Liver (tissue), 7 donors: ENCODE measurements at regions not wholly inside any gene's neighbourhood (a gene's known extent, or its start where the extent isn't known, plus 50 kb on each side); places are given as distances from the start of the nearest gene placed in this dataset.

ENCODE experiments used
- DNase-seq: peaks from one replicate; pipeline ENCODE4 v3.0.0-alpha.2; 2017; ENCODE audit warnings: low spot score
- H3K27ac ChIP-seq, 2 donors: one replicate each; pipeline ENCODE4 v1.7.0; 2013; ENCODE audit warnings: inconsistent platforms in 2 of 2, low read length in 2 of 2, control low read depth in 1 of 2, low read depth in 1 of 2, mild to moderate bottlenecking in 1 of 2
- H3K27me3 ChIP-seq, 4 donors: one replicate each; pipeline versions ENCODE4 v1.6.1 to v1.7.0; 2013; ENCODE audit warnings: low read length in 3 of 4, inconsistent platforms in 1 of 4, mild to moderate bottlenecking in 1 of 4, moderate library complexity in 1 of 4; ENCODE audit not compliant: control insufficient read depth in 4 of 4, insufficient read depth in 4 of 4
- H3K36me3 ChIP-seq, 4 donors: one replicate each; pipeline versions ENCODE4 v1.6.1 to v1.7.0; 2013; ENCODE audit warnings: low read length in 3 of 4, mild to moderate bottlenecking in 3 of 4, low read depth in 1 of 4, moderate library complexity in 1 of 4; ENCODE audit not compliant: control insufficient read depth in 4 of 4, insufficient read depth in 3 of 4
- H3K4me1 ChIP-seq, 4 donors: one replicate each; pipeline versions ENCODE4 v1.6.1 to v1.7.0; 2013; ENCODE audit warnings: low read length in 3 of 4, mild to moderate bottlenecking in 3 of 4, moderate library complexity in 1 of 4; ENCODE audit not compliant: control insufficient read depth in 4 of 4, insufficient read depth in 4 of 4
- H3K4me3 ChIP-seq, 3 donors: one replicate each; pipeline versions ENCODE4 v1.6.1 to v1.7.0; 2013; ENCODE audit warnings: low read length in 3 of 3, control low read depth in 1 of 3, low read depth in 1 of 3, mild to moderate bottlenecking in 1 of 3
- H3K9ac ChIP-seq, 2 donors: one replicate each; pipeline ENCODE4 v1.7.0; 2013; ENCODE audit warnings: low read length in 2 of 2, mild to moderate bottlenecking in 2 of 2, moderate library complexity in 2 of 2, control low read depth in 1 of 2, low read depth in 1 of 2
- H3K9me3 ChIP-seq, 4 donors: one replicate each; pipeline versions ENCODE4 v1.6.1 to v1.7.0; 2013; ENCODE audit warnings: low read length in 3 of 4; ENCODE audit not compliant: control insufficient read depth in 4 of 4
- ATF3 ChIP-seq: IDR thresholded peaks from 2 replicates; pipeline ENCODE4 v1.6.1; 2016; ENCODE audit warnings: antibody characterized with exemption
- EGR1 ChIP-seq, 2 donors: IDR thresholded peaks; 2 replicates each; pipeline ENCODE4 v1.6.1; 2016 to 2018; ENCODE audit warnings: antibody characterized with exemption in 2 of 2, low read depth in 2 of 2
- FOXA2 ChIP-seq: IDR thresholded peaks from 2 replicates; pipeline ENCODE4 v1.6.1; 2016; ENCODE audit warnings: antibody characterized with exemption
- HNF4A ChIP-seq, 2 donors: conservative IDR thresholded peaks; 2 replicates each; pipeline ENCODE4 v1.6.1; 2016; ENCODE audit warnings: antibody characterized with exemption in 2 of 2, mild to moderate bottlenecking in 2 of 2
- HNF4G ChIP-seq: IDR thresholded peaks from 2 replicates; pipeline ENCODE4 v1.6.1; 2016; ENCODE audit warnings: antibody characterized with exemption
- JUND ChIP-seq, 2 donors: IDR thresholded peaks; 2 replicates each; pipeline ENCODE4 v1.6.1; 2016; ENCODE audit warnings: antibody characterized with exemption in 2 of 2
- MAX ChIP-seq: IDR thresholded peaks from 2 replicates; pipeline ENCODE4 v1.6.1; 2016; ENCODE audit warnings: antibody characterized with exemption
- RAD21 ChIP-seq, 2 donors: IDR thresholded peaks; 2 replicates each; pipeline ENCODE4 v1.6.1; 2016; ENCODE audit warnings: antibody characterized with exemption in 2 of 2, mild to moderate bottlenecking in 2 of 2
- REST ChIP-seq: IDR thresholded peaks from 2 replicates; pipeline ENCODE4 v1.6.1; 2016; ENCODE audit warnings: antibody characterized with exemption, mild to moderate bottlenecking
- RXRA ChIP-seq, 2 donors: IDR thresholded peaks; 2 replicates each; pipeline ENCODE4 v1.6.1; 2017 to 2018; ENCODE audit warnings: antibody characterized with exemption in 2 of 2, mild to moderate bottlenecking in 1 of 2
- TAF1 ChIP-seq: conservative IDR thresholded peaks from 2 replicates; pipeline ENCODE4 v1.6.1; 2016; ENCODE audit warnings: antibody characterized with exemption, mild to moderate bottlenecking
- ZBTB33 ChIP-seq: IDR thresholded peaks from 2 replicates; pipeline ENCODE4 v1.6.1; 2016; ENCODE audit warnings: antibody characterized with exemption
- WGBS: extraction: QIAGEN DNeasy Blood & Tissue Kit; methylation state at CpG from one replicate; pipeline ENCODE4 v1.1.7; 2013; 5-methylcytosine and 5-hydroxymethylcytosine counted together
- donor health status: healthy.
- donor health status: healthy.
- donor health status: healthy.
- donor health status: healthy.

DNA sequence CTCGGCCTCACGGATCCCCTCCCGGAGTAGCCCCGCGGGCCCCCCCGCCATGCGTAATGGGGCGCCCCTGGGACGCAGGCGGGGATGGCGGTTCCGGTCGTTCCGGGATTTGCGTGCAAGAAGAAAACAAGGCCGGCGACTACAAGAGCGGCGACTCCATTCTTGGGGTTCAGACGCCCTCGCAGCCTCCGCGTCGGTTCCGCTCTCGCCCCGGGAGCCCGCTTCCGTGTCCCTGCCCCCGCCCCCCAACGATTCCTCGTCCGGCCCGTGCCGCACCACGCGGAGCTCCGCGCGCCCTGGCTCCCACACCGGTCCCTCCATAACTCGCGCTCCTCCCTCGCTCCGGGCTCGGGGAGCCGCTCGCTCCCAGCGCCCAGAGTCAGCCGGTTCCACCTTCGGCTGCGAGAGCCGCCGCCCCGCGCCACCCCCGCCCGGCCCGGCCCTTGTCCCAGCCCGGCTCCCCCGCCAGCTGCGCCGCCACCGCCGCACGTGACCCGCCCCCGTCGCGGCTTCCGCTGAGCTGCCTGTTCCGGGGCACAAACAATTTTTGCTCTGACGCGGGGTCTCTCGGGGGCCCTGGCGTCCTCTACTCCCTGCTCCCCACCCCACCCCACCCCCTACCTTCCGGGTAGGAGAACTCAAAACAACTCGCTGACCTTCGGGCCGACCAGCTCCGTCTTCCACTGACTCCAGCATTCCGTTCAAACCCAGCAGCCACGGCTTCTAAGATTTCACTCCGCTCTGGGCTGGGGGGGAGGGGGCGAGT, 78.8 kb upstream of the BCOR start:
- DNase-seq = peak; percentile 62
- peaks cover 12 to 38% (median 23%) of the 10 kb centered on the region in 4 donors for H3K4me1 ChIP-seq
- WGBS = under 1% methylated on average over 85 of the region's 85 CpGs

GRCh38 chrX:40175511-40176350, 78.0 kb upstream of the BCOR start:
- peak overlapping the region; percentile 59 to 74 (median 66) for H3K4me3 ChIP-seq
- H3K4me1 ChIP-seq = peaks cover 14 to 41% (median 23%) of the 10 kb centered on the region in 4 donors
- H3K27me3 ChIP-seq = no peaks in the 10 kb centered on the region
- DNase-seq = peak; percentile 58
- no peaks in the 10 kb centered on the region for H3K9me3 ChIP-seq
- WGBS = under 1% methylated on average over 74 of the region's 74 CpGs
- H3K36me3 ChIP-seq = no peaks in the 10 kb centered on the region
- peak overlapping the region; percentile 94 to 97 for H3K27ac ChIP-seq
- H3K9ac ChIP-seq = peak overlapping the region; percentile 54 to 74
- TF ChIP-seq ZBTB33 (no peak), REST (no peak), ATF3 (no peak), RAD21 (IDR thresholded peaks at IDR 0.05) (no peak), FOXA2 (no peak), HNF4G (no peak), RXRA (IDR thresholded peaks at IDR 0.05) (peak in 1 of 2 donors; percentile 7), JUND (IDR thresholded peaks at IDR 0.05) (no peak), HNF4A (conservative IDR thresholded peaks at IDR 0.05) (no peak), TAF1 (no peak)

More for the DNA sequence above, 78.8 kb upstream of the BCOR start:
- Histone ChIP-seq H3K36me3 (no peaks in the 10 kb centered on the region), H3K9ac (peak overlapping the region; percentile 54 to 74), H3K27ac (peak overlapping the region; percentile 94 to 97), H3K9me3 (no peaks in the 10 kb centered on the region), H3K27me3 (no peaks in the 10 kb centered on the region), H3K4me3 (peak overlapping the region; percentile 59 to 74 (median 66))
- TF ChIP-seq REST (no peak), FOXA2 (no peak), EGR1 (IDR thresholded peaks at IDR 0.05; ENCODE audit: low read depth in 2 of 2) (peak in 1 of 2 donors; percentile 34), MAX (no peak)
